ENCODE measurements at regions not wholly inside any gene's neighbourhood (a gene's known extent, or its start where the extent isn't known, plus 50 kb on each side); places are given as distances from the start of the nearest gene placed in this dataset.

DNA sequence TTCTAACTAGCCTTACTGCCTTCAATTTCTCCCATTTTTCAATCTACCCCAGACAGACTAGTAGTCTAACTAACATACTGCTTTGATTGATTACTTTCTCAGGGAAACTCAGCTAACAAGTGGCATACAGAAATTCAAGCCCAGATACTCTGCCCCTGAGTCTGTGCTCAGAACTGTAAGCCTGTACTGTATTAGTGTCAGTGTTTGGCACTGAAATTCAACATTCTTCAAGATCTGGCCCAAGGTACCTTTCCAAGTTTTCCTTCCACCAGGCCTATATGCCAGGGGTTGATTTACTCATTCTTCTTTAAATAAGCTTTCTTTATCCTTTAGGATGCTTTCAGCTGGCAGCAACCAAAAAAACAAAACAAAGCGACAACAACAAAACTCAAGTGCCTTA, 433.2 kb upstream of the MARCKS start:
- TF ChIP-seq EP300 (IDR thresholded peaks at IDR 0.05; ENCODE audit: borderline replicate concordance in 1 of 2, low read depth in 1 of 2, low read length in 1 of 2), result no peak
- TF ChIP-seq YY1 (IDR thresholded peaks at IDR 0.05; ENCODE audit: low read depth), result no peak
- TF ChIP-seq, protein P1, sequence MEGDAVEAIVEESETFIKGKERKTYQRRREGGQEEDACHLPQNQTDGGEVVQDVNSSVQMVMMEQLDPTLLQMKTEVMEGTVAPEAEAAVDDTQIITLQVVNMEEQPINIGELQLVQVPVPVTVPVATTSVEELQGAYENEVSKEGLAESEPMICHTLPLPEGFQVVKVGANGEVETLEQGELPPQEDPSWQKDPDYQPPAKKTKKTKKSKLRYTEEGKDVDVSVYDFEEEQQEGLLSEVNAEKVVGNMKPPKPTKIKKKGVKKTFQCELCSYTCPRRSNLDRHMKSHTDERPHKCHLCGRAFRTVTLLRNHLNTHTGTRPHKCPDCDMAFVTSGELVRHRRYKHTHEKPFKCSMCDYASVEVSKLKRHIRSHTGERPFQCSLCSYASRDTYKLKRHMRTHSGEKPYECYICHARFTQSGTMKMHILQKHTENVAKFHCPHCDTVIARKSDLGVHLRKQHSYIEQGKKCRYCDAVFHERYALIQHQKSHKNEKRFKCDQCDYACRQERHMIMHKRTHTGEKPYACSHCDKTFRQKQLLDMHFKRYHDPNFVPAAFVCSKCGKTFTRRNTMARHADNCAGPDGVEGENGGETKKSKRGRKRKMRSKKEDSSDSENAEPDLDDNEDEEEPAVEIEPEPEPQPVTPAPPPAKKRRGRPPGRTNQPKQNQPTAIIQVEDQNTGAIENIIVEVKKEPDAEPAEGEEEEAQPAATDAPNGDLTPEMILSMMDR (IDR thresholded peaks at IDR 0.05), result no peak
- TF ChIP-seq MXI1 (IDR thresholded peaks at IDR 0.05; ENCODE audit: low read depth, low read length), result no peak
- TF ChIP-seq RFX5 (IDR thresholded peaks at IDR 0.05; ENCODE audit: low read length), result no peak

Measured in SK-N-SH (cell line).